Suprapubic skin (tissue), 3 donors: ENCODE measurements at regions not wholly inside any gene's neighbourhood (a gene's known extent, or its start where the extent isn't known, plus 50 kb on each side); places are given as distances from the start of the nearest gene placed in this dataset.

ENCODE experiments used
- CTCF ChIP-seq, 2 donors: fragments of 200-600 bp in 1 of 2; fragments of 450-650 bp in 1 of 2; sonication (generic) in 1 of 2; IDR thresholded peaks; one replicate each; pipeline ENCODE4 v1.5.1; 2016 to 2019; ENCODE audit warnings: antibody characterized with exemption in 2 of 2, mild to moderate bottlenecking in 1 of 2, moderate library complexity in 1 of 2
- POLR2A ChIP-seq, 2 donors: fragments of 450-650 bp; IDR thresholded peaks; one replicate each; pipeline ENCODE4 v1.6.1; 2017; ENCODE audit warnings: antibody characterized with exemption in 2 of 2, mild to moderate bottlenecking in 2 of 2, moderate library complexity in 2 of 2

GRCh38 chr6:71433441-71433840 lies 144.8 kb downstream of the OGFRL1 start:
- no peak for TF ChIP-seq POLR2A (IDR thresholded peaks at IDR 0.05)
- TF ChIP-seq CTCF (IDR thresholded peaks at IDR 0.05) = no peak
